ENCODE measurements at regions not wholly inside any gene's neighbourhood (a gene's known extent, or its start where the extent isn't known, plus 50 kb on each side); places are given as distances from the start of the nearest gene placed in this dataset.
"Not testable (repeated sequence)": the region's sequence is repeated elsewhere in the genome, so short reads cannot be mapped to it uniquely, and the experiment has no call there.

- H3K27me3 ChIP-seq (ENCODE audit: control insufficient read depth in 1 of 2, insufficient read depth in 2 of 2, low read length in 1 of 2), result no peaks in the 10 kb centered on the region
- no peak overlapping the region for H3K4me3 ChIP-seq (ENCODE audit: low read length in 2 of 2)
- WGBS, 2 donors, result 96 to 100% methylated on average over 3 of the region's 3 CpGs
- H3K36me3 ChIP-seq (ENCODE audit: control insufficient read depth in 1 of 2, insufficient read depth in 2 of 2, low read length in 1 of 2), result no peaks in the 10 kb centered on the region
- H3K9me3 ChIP-seq (ENCODE audit: control insufficient read depth, low read length), result no peaks in the 10 kb centered on the region
- intact Hi-C loops (cut with DNase I), result loop anchor here in 1 of 2 donors (10.0 kb wide), 1 partner anchor 319 kb away; no protein-coding TSS in a partner anchor
- no peak overlapping the region for H3K27ac ChIP-seq (ENCODE audit: low read depth in 1 of 2, low read length in 2 of 2)
- DNase-seq (no peak), ATAC-seq (ENCODE audit: low FRiP score) (no peak)
- H3K4me1 ChIP-seq (ENCODE audit: control insufficient read depth in 1 of 2, insufficient read depth in 2 of 2, low read length in 2 of 2), result no peaks in the 10 kb centered on the region
Measured at GRCh38 chr5:62773460-62773859, 194.8 kb downstream of the LRRC70 start.

DNA sequence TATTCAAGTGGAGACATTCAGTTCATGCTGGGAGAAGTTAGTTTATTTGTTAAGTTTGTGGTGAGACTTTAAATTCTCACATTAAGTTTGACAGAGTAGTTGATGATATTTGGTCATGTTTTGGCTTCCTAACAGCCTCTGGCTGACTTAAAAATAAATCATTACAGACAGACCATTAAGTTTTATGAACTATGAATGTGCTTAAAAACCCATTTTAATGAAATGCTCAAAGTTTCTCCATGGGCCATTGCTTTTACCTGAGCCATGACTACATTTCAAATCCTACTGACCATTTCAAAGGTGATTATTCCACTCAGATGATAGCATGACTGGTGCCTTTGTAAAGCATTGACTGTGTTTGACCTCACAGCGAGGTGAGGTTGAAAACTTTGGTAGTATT lies 192.7 kb downstream of the LRRC70 start:
- H3K4me3 ChIP-seq (ENCODE audit: low read length in 2 of 2), result no peak overlapping the region
- intact Hi-C loops (cut with DNase I), result loop anchor here in 1 of 2 donors (10.0 kb wide), 1 partner anchor 317 kb away; no protein-coding TSS in a partner anchor
- ATAC-seq (ENCODE audit: low FRiP score) (no peak), DNase-seq (no peak)
- H3K27ac ChIP-seq (ENCODE audit: low read depth in 1 of 2, low read length in 2 of 2), result no peak overlapping the region
- no peaks in the 10 kb centered on the region for H3K9me3 ChIP-seq (ENCODE audit: control insufficient read depth, low read length)
- H3K4me1 ChIP-seq (ENCODE audit: control insufficient read depth in 1 of 2, insufficient read depth in 2 of 2, low read length in 2 of 2), result no peaks in the 10 kb centered on the region
- WGBS, 2 donors, result 77 to 94% methylated on average over 1 of the region's 1 CpG
- no peaks in the 10 kb centered on the region for H3K27me3 ChIP-seq (ENCODE audit: control insufficient read depth in 1 of 2, insufficient read depth in 2 of 2, low read length in 1 of 2)
- H3K36me3 ChIP-seq (ENCODE audit: control insufficient read depth in 1 of 2, insufficient read depth in 2 of 2, low read length in 1 of 2), result no peaks in the 10 kb centered on the region

GRCh38 chr5:62767650-62768049 lies 189.0 kb downstream of the LRRC70 start:
- ATAC-seq (ENCODE audit: low FRiP score) (no peak), DNase-seq (no peak)
- Histone ChIP-seq H3K27me3 (ENCODE audit: control insufficient read depth in 1 of 2, insufficient read depth in 2 of 2, low read length in 1 of 2) (no peaks in the 10 kb centered on the region), H3K27ac (ENCODE audit: low read depth in 1 of 2, low read length in 2 of 2) (no peak overlapping the region), H3K36me3 (ENCODE audit: control insufficient read depth in 1 of 2, insufficient read depth in 2 of 2, low read length in 1 of 2) (no peaks in the 10 kb centered on the region), H3K4me1 (ENCODE audit: control insufficient read depth in 1 of 2, insufficient read depth in 2 of 2, low read length in 2 of 2) (no peaks in the 10 kb centered on the region), H3K4me3 (ENCODE audit: low read length in 2 of 2) (no peak overlapping the region), H3K9me3 (ENCODE audit: control insufficient read depth, low read length) (no peaks in the 10 kb centered on the region)
- intact Hi-C loops (cut with DNase I), result no loop called here
- 72 to 91% methylated on average over 1 of the region's 1 CpG for WGBS, 2 donors

DNA sequence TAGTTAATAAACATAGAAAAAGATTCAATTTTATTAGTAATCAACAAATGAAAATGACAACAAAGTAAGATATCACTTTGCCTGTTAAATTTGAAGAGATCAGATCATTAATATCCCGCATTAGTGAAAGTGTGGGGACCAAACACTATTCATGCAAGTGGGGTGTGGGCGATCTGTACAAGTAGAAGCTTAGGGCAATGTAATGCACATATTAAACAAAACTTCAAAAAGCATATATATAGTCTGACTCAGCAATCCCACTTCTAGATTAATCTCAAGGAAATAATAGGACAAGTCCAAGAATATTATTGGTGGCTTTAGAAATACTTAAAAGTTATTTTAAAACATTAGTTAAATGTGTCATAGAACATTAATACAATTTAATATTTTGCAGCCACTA lies 188.5 kb downstream of the LRRC70 start:
- intact Hi-C loops (cut with DNase I), result no loop called here
- WGBS, 2 donors, result 94 to 96% methylated on average over 2 of the region's 2 CpGs
- H3K4me1 ChIP-seq (ENCODE audit: control insufficient read depth in 1 of 2, insufficient read depth in 2 of 2, low read length in 2 of 2), result no peaks in the 10 kb centered on the region
- H3K27ac ChIP-seq (ENCODE audit: low read depth in 1 of 2, low read length in 2 of 2), result no peak overlapping the region
- no peak overlapping the region for H3K4me3 ChIP-seq (ENCODE audit: low read length in 2 of 2)
- ATAC-seq (ENCODE audit: low FRiP score), result no peak
- no peak for DNase-seq
- no peaks in the 10 kb centered on the region for H3K27me3 ChIP-seq (ENCODE audit: control insufficient read depth in 1 of 2, insufficient read depth in 2 of 2, low read length in 1 of 2)
- no peaks in the 10 kb centered on the region for H3K36me3 ChIP-seq (ENCODE audit: control insufficient read depth in 1 of 2, insufficient read depth in 2 of 2, low read length in 1 of 2)
- no peaks in the 10 kb centered on the region for H3K9me3 ChIP-seq (ENCODE audit: control insufficient read depth, low read length)

DNA sequence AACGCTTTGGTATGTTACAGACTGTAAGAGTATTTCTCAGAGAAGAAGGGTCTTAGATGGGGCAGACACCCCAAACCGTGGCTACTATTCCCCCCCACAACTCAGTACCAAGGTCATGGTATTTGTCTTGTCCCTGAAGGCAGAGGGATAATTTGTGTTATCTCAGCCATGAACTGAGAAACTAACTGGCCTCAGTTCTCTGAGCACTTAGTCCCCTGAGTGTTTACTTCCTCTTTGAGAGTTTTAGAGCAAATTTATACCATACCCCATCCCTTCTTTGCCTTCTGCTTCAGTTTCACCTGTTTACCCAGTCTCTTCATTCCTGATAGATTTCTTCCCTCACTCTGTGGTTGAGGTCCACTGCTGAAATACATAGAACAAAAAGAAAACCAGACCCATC lies 183.9 kb downstream of the LRRC70 start:
- Histone ChIP-seq H3K9me3 (ENCODE audit: control insufficient read depth, low read length) (no peaks in the 10 kb centered on the region), H3K27ac (ENCODE audit: low read depth in 1 of 2, low read length in 2 of 2) (no peak overlapping the region), H3K4me1 (ENCODE audit: control insufficient read depth in 1 of 2, insufficient read depth in 2 of 2, low read length in 2 of 2) (no peaks in the 10 kb centered on the region), H3K27me3 (ENCODE audit: control insufficient read depth in 1 of 2, insufficient read depth in 2 of 2, low read length in 1 of 2) (no peaks in the 10 kb centered on the region), H3K4me3 (ENCODE audit: low read length in 2 of 2) (no peak overlapping the region), H3K36me3 (ENCODE audit: control insufficient read depth in 1 of 2, insufficient read depth in 2 of 2, low read length in 1 of 2) (no peaks in the 10 kb centered on the region)
- WGBS, 2 donors, result 62 to 64% methylated on average over 2 of the region's 2 CpGs
- intact Hi-C loops (cut with DNase I), result no loop called here
- ATAC-seq (ENCODE audit: low FRiP score) (no peak), DNase-seq (no peak)

- H3K27ac ChIP-seq (ENCODE audit: low read depth in 1 of 2, low read length in 2 of 2); H3K27me3 ChIP-seq (ENCODE audit: control insufficient read depth in 1 of 2, insufficient read depth in 2 of 2, low read length in 1 of 2); intact Hi-C loops (cut with DNase I); H3K9me3 ChIP-seq (ENCODE audit: control insufficient read depth, low read length); ATAC-seq (ENCODE audit: low FRiP score); H3K4me1 ChIP-seq (ENCODE audit: control insufficient read depth in 1 of 2, insufficient read depth in 2 of 2, low read length in 2 of 2); H3K4me3 ChIP-seq (ENCODE audit: low read length in 2 of 2); H3K36me3 ChIP-seq (ENCODE audit: control insufficient read depth in 1 of 2, insufficient read depth in 2 of 2, low read length in 1 of 2); DNase-seq: not testable (repeated sequence)
- 85 to 89% methylated on average over 4 of the region's 4 CpGs for WGBS, 2 donors
Measured at GRCh38 chr5:62757686-62758085, 179.1 kb downstream of the LRRC70 start.

DNA sequence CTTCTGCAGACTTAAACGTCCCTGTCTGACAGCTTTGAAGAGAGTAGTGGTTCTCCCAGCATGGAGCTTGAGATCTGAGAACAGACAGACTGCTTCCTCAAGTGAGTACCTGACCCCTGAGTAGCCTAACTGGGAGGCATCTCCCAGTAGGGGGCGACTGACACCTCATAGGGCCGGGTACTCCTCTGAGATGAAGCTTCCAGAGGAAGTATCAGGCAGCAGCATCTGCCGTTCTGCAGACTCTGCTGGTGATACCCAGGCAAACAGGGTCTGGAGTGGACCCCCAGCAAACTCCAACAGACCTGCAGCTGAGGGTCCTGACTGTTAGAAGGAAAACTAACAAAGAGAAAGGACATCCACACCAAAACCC lies 174.4 kb downstream of the LRRC70 start:
- intact Hi-C loops (cut with DNase I); H3K36me3 ChIP-seq (ENCODE audit: control insufficient read depth in 1 of 2, insufficient read depth in 2 of 2, low read length in 1 of 2); H3K9me3 ChIP-seq (ENCODE audit: control insufficient read depth, low read length); H3K4me1 ChIP-seq (ENCODE audit: control insufficient read depth in 1 of 2, insufficient read depth in 2 of 2, low read length in 2 of 2); H3K4me3 ChIP-seq (ENCODE audit: low read length in 2 of 2); DNase-seq; H3K27ac ChIP-seq (ENCODE audit: low read depth in 1 of 2, low read length in 2 of 2); H3K27me3 ChIP-seq (ENCODE audit: control insufficient read depth in 1 of 2, insufficient read depth in 2 of 2, low read length in 1 of 2); ATAC-seq (ENCODE audit: low FRiP score): not testable (repeated sequence)
- 58 to 70% methylated on average over 3 to 4 of the region's 4 CpGs for WGBS, 2 donors

DNA sequence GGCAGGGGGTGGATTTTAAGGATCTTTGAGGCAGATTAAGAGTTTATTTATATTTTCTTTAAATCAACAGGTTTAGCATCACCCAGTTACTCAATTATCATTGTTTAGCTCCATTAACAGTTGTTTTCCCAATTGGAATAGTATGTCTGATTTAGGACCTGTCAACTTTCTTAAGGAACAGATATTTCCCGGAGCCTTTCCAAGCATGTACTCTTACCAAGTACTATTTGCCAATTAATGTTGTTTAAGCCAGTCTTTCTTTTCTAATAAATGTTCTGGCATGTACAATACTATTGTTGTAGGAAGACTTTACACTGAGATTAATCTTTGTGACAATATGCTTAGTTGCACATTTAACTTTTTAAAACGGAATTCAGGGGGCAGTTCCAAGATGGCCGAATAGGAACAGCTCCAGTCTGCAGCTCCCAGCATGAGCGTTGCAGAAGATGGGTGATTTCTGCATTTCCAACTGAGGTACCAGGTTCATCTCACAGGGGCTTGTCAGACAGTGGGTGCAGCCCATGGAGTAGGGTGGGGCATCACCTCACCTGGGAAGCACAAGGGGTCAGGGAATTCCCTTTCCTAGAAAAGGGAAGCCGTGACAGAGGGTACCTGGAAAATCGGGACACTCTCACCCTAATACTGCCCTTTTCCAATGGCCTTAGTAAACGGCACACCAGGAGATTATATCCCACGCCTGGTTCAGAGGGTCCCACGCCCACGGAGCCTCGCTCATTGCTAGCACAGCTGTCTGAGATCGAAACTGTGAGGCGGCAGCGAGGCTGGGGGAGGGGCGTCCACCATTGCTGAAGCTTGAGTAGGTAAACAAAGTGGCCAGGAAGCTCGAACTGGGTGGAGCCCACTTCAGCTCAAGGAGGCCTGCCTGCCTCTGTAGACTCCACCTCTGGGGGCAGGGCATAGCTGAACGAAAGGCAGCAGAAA lies 173.7 kb downstream of the LRRC70 start:
- not testable (repeated sequence) for DNase-seq

GRCh38 chr5:62742207-62742606 lies 163.6 kb downstream of the LRRC70 start:
- Histone ChIP-seq H3K36me3 (ENCODE audit: control insufficient read depth in 1 of 2, insufficient read depth in 2 of 2, low read length in 1 of 2) (no peaks in the 10 kb centered on the region), H3K4me3 (ENCODE audit: low read length in 2 of 2) (no peak overlapping the region), H3K4me1 (ENCODE audit: control insufficient read depth in 1 of 2, insufficient read depth in 2 of 2, low read length in 2 of 2) (no peaks in the 10 kb centered on the region), H3K27ac (ENCODE audit: low read depth in 1 of 2, low read length in 2 of 2) (no peak overlapping the region), H3K27me3 (ENCODE audit: control insufficient read depth in 1 of 2, insufficient read depth in 2 of 2, low read length in 1 of 2) (no peaks in the 10 kb centered on the region), H3K9me3 (ENCODE audit: control insufficient read depth, low read length) (no peaks in the 10 kb centered on the region)
- no peak for DNase-seq
- intact Hi-C loops (cut with DNase I), result no loop called here
- no peak for ATAC-seq (ENCODE audit: low FRiP score)
- WGBS, 2 donors, result 49 to 56% methylated on average over 2 of the region's 2 CpGs

More for the DNA sequence above, 173.7 kb downstream of the LRRC70 start:
- H3K4me3 ChIP-seq (ENCODE audit: low read length in 2 of 2); H3K9me3 ChIP-seq (ENCODE audit: control insufficient read depth, low read length); H3K27ac ChIP-seq (ENCODE audit: low read depth in 1 of 2, low read length in 2 of 2); intact Hi-C loops (cut with DNase I); H3K4me1 ChIP-seq (ENCODE audit: control insufficient read depth in 1 of 2, insufficient read depth in 2 of 2, low read length in 2 of 2); H3K36me3 ChIP-seq (ENCODE audit: control insufficient read depth in 1 of 2, insufficient read depth in 2 of 2, low read length in 1 of 2); H3K27me3 ChIP-seq (ENCODE audit: control insufficient read depth in 1 of 2, insufficient read depth in 2 of 2, low read length in 1 of 2); ATAC-seq (ENCODE audit: low FRiP score): not testable (repeated sequence)
- 88 to 89% methylated on average over 17 of the region's 17 CpGs for WGBS, 2 donors

All from aorta (tissue), 5 donors.